HG02642 (cell line): ENCODE measurements at regions not wholly inside any gene's neighbourhood (a gene's known extent, or its start where the extent isn't known, plus 50 kb on each side); places are given as distances from the start of the nearest gene placed in this dataset.

ENCODE experiments used
- ATAC-seq: cut with Tn5 transposase; IDR thresholded peaks from one replicate; pipeline ENCODE4 v1.9.1; 2021; ENCODE audit warnings: mild to moderate bottlenecking; ENCODE audit not compliant: unreplicated experiment, poor library complexity

- no peak for ATAC-seq
These were observed 78.0 kb upstream of the NHSL1 start for GRCh38 chr6:138577151-138577915.

- ATAC-seq: no peak
These were observed 80.7 kb upstream of the NHSL1 start for GRCh38 chr6:138580040-138580439.

DNA sequence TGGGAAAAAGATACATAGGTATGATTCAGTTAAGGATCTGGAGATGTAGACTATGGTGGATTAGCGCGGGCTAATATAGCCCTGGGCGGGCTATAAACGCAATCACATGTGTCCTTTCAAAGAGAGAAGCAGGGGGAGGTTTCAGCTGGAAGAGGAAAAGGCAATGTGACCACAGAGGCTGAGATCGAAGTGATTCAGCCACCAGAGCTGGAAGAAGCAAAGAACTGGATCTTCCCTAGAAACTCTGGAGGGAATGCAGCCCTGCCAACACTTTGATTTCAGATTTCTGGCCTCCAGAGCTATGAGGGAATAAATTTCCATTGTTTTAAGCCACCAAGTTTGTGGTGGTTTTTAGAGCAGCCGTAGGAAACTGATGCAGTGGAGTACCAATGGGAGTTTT is 81.5 kb upstream of the NHSL1 start:
- ATAC-seq: no peak

- no peak for ATAC-seq
These were observed 83.3 kb upstream of the NHSL1 start for GRCh38 chr6:138582573-138582972.

- ATAC-seq: no peak
These were observed 87.3 kb upstream of the NHSL1 start for GRCh38 chr6:138586638-138587037.

DNA sequence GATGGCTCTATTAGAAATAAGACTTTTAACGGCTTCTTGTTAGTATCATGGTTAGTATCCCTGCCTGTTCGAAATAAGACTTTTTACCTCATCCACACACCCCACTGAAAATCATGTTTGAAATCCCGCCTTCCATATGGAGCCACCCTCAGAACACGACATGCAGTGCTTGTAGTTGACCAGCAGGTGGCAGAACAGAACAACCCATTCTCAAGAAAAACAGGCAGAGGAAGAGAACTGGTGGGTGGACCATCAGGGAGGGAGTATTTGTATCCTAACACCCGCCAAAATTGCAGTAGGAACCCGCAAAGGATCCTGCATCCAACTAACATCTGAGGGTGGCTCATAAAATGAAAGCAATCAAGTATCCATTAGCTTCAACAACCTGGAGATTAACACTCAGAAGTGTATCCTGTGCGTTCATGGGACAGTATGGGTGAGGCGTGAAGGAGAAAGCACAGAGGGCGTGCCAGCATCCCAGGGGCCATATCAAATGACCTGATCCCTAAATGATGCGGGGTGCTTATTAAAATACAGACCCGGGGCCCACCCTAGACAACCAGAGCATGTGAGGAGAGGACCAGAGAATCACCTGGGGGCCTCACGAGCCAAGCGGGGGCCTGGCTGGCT is 89.6 kb upstream of the NHSL1 start:
- ATAC-seq: peak; percentile 35

DNA sequence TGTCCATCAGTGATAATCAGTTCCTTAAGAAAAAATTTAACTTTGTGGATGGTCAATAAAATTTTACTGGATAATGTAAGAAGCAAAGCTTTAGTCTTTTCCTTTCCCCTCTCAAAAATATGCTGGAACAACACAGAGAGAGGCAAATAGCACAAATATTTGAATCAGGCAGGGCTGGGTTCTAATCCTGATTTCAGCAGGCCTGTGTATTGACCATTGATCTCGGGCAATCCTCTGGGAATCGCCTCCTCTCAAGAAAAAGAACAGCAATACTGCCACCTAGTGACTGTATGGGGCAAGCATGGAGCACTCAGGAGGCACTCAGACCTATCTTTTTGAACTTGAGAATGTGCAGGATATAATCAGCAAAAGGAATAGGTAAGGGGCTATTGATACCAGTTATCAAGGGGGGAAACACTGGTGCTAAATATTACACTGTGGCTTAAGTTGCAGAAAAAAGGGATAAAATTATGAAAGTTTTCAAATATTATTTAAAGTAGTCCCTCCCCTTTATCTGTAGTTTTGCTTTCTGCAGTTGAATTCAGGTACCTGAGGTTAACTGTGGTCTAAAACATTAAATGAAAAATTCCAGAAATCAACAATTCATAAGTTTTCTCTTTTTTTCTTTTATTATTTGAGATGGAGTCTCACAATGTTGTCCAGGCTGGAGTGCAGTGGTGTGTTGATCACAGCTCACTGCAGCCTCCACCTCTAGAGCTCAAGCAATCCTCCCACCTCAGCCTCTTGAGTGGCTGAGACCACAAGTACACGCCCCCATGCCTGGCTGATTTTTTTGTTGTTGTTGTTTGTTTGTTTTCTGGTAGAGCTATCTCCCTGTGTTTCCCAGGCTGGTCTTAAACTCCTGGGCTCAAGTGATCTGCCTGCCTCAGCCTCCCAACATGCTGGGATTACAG is 91.8 kb upstream of the NHSL1 start:
- ATAC-seq: no peak

DNA sequence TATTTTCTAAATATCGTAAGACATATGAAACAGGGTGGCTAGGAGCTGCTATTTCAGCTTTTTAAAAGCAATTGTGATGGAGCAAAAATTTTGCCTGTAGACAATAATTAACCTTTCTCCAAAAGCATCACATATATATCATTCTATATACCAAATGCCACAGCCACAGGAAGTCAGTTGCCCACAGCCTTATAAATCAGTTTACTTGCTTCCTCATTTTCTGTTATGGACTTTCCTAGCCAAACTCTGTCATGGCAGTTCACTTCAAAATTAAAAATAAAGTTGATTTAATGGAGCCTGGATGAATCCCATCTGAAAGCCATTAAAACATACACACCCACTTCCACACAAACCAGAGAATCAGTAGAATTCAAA is 93.4 kb upstream of the NHSL1 start:
- ATAC-seq: peak; percentile 58

DNA sequence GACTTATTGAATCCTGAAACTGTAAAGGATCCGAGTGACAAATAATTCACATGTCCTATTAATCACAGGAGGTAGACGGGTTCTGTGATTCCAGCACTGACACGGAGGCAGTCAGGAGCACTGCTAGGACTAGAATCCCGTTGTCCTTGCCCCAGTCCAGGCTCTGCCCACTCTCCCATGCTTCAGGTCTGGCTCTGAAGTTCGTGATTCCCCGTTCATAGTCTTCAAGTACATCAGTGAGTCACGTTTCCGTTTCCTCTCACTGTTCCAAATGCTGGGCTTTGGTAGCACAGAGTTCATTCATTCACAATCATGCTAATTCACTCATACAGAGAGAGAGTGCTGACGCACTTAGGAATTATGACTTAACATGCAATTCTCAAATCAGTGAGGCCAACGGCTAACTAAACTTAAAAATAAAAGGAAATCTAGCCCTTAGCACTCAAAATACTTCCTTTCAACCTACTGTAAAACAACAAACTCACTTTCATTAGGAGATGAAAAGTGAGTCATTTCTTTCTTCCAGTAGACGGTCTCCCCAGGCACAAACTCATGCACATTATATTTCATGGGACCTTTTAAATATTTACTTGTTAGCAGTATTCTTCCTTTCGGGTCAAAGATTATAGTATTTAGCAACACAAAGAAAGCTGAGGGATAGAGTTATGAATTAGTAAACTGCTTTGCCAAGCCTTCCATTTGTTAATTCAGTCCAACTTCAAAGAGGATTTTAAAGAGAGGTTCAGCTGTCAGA is 94.0 kb upstream of the NHSL1 start:
- ATAC-seq: peak; percentile 81

DNA sequence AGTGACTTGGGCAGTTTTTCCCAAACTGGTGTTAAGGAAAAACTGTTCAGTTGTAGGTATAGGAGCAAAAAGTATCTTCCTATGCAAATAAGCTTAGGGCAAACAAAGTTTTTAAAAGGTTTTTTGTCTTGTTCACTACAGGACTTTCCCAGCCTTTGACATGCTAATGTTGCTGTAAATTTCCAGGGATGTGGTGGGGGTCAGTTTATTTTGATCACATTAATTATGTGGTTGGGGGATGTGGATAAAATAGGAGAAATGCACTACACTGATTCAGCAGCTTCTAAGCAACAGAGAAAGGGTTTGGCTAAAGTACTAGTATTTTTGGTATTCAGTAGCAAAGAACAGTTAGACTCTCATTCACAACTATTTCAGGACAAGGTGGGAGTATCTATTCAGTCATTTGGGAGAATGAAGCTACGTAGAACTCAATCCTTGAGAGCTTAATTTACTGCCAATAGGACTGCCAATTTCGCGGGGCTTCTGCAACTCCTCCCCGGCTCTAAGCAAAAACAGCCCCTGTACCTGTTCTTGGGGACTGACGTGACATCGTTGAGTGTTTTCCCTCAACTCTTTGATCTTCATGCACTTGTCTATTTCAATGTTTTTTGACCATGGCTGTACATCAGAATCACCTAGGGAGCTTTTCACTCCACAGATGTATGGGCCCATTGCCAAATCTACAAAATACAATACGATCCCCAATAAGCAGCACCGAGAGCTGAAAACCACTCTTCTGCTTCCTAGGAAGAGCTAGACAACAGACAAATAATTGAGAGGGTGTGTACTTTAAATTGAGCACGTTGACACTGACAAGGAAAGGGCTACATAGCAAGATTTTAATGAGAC is 94.8 kb upstream of the NHSL1 start:
- no peak for ATAC-seq

DNA sequence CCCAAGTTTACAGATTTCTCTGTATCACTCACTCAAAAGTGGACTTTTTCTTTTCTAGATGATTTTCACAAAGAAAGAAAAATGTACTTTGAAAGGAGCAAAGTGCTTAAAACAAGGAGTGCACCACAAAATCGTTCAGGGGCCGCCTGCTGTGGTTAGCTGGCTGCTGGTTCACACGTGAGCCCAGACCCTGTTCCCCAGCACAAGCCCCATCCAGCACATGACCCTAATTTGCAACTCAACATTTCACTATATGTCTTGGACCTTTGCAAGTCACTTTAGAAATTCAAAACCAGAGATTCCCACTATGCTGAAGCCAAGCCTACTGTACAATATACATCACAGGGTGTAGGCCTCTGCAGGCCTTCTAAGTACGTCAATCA is 95.5 kb upstream of the NHSL1 start:
- no peak for ATAC-seq

GRCh38 chr6:138596126-138596525 is 96.8 kb upstream of the NHSL1 start:
- no peak for ATAC-seq

GRCh38 chr6:138596591-138596990 is 97.3 kb upstream of the NHSL1 start:
- no peak for ATAC-seq

DNA sequence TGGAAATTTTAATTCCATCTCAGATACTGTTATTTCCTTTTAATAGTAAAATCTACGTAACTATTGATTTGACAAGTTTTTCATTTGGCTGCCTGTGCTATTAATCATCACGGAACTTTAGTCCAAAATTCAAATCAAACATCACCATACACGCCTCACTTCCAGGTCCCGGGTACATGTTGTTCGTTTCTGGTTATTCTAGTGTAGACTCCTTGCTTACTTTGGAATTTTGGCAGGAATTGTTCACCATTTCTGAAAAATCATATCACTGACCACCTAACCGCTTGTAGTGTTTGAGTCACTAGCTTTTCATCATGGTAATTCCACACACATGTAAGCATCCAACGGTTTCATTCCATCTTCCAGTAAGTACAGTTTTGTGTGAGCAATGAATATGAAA is 98.0 kb upstream of the NHSL1 start:
- ATAC-seq: no peak

DNA sequence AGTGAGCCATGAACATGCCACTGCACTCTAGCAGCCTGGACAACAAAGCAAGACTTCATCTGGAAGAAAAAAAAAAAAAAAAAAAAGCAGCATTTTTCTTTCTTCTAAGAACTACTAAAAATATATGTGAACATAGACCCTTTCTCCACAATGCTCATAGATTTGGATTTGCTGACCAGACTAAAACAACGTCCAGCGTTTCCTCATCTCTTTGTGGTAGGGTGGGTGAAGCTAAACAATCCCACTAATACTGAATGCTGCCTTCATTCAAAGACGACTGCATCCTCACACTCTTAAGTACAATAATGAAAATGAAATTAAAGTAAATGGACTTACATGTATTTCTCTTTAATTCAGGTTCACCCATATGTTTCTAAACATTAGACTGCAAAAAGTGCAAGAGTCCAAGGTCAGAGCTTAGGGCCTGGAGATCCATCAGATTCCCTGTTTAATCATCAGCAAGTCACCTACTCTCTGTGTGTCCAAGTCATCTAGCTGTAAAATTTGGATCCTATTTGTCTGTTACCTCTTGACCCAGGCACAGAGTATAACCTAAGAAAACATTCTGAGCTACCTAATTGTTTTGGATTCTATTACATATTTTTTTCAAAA is 99.4 kb upstream of the NHSL1 start:
- no peak for ATAC-seq

GRCh38 chr6:138600261-138600660 is 101.0 kb upstream of the NHSL1 start:
- ATAC-seq: no peak

GRCh38 chr6:138600726-138601125 is 101.4 kb upstream of the NHSL1 start:
- no peak for ATAC-seq

- no peak for ATAC-seq
These were observed 101.8 kb upstream of the NHSL1 start for GRCh38 chr6:138601128-138601527.

DNA sequence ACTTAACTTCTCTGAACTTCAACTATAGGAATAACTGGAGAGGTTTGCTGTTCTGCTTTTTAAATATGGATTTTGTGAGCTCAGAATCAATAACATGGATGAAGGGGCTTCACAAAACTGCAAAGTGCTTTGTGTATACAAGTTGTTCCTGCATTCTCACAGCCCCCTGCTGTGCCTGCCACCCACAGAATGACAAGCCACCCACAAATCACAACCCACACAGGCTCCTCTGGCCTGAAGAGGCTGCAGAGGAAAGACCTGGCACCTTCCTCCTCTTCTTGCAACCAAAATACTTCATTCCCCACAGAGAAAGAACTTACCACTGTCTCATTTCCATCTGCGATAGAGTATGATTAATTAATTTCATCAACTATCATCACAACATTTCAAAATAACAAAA is 106.7 kb upstream of the NHSL1 start:
- ATAC-seq: no peak
